ENCODE measurements at regions not wholly inside any gene's neighbourhood (a gene's known extent, or its start where the extent isn't known, plus 50 kb on each side); places are given as distances from the start of the nearest gene placed in this dataset.
"Not testable (repeated sequence)": the region's sequence is repeated elsewhere in the genome, so short reads cannot be mapped to it uniquely, and the experiment has no call there.

DNA sequence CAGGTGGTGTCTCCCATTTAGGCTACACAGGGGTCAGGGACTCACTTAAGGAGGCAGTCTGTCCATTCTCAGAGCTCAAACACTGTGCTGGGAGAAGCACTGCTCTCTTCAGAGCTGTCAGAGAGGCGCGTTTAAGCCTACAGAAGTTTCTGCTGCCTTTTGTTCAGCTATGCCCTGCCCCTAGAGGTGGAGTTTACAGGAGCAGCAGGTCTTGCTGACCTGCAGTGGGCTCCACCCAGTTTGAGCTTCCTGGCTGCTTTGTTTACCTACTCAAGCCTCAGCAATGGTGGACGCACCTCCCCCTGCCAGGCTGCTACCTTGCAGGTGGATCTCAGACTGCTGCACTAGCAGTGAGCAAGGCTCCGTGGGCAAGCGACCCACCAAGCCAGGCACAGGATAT, 260.1 kb downstream of the MEF2C start:
- not testable (repeated sequence) for H3K4me3 ChIP-seq (ENCODE audit: low read length in 2 of 2); H3K36me3 ChIP-seq (ENCODE audit: control insufficient read depth in 2 of 2, insufficient read depth in 2 of 2, low read length in 2 of 2); H3K4me1 ChIP-seq (ENCODE audit: control insufficient read depth in 2 of 2, insufficient read depth in 2 of 2, low read length in 2 of 2); H3K9ac ChIP-seq (ENCODE audit: low read depth in 1 of 2, low read length in 2 of 2); H3K27me3 ChIP-seq (ENCODE audit: control insufficient read depth in 2 of 2, insufficient read depth in 2 of 2, low read length in 2 of 2); H3K9me3 ChIP-seq (ENCODE audit: control insufficient read depth in 2 of 2, low read length in 2 of 2); H3K27ac ChIP-seq (ENCODE audit: low read depth in 2 of 2, low read length in 2 of 2)

DNA sequence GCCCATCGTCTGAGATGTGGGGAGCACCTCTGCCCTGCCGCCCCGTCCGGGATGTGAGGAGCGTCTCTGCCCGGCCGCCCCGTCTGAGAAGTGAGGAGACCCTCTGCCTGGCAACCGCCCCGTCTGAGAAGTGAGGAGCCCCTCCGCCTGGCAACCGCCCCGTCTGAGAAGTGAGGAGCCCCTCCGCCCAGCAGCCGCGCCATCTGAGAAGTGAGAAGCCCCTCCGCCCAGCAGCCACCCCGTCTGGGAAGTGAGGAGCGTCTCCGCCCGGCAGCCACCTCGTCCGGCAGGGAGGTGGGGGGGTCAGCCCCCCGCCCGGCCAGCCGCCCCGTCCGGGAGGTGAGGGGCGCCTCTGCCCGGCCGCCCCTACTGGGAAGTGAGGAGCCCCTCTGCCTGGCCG, 267.2 kb downstream of the MEF2C start:
- not testable (repeated sequence) for H3K36me3 ChIP-seq (ENCODE audit: control insufficient read depth in 2 of 2, insufficient read depth in 2 of 2, low read length in 2 of 2); H3K4me3 ChIP-seq (ENCODE audit: low read length in 2 of 2); H3K27ac ChIP-seq (ENCODE audit: low read depth in 2 of 2, low read length in 2 of 2); H3K27me3 ChIP-seq (ENCODE audit: control insufficient read depth in 2 of 2, insufficient read depth in 2 of 2, low read length in 2 of 2); H3K9ac ChIP-seq (ENCODE audit: low read depth in 1 of 2, low read length in 2 of 2); H3K4me1 ChIP-seq (ENCODE audit: control insufficient read depth in 2 of 2, insufficient read depth in 2 of 2, low read length in 2 of 2); H3K9me3 ChIP-seq (ENCODE audit: control insufficient read depth in 2 of 2, low read length in 2 of 2)

DNA sequence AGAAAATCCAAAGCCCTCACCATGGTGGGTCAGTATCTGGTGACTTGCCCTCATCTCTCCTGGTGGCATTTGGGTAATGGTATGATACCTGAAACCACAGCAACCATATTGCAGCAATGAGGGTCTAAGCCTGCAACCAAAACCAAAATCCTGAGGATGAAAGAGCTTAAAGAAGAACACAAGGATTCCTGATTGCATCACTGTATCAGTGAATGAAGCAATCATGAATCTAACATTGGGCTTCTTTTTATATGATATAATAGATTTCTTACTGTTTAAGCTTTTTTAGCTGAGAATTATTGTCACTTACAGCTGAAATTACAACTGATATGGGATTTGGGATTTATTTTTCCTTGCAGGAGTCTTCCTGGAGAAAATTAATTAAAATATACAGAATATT, 269.9 kb downstream of the MEF2C start:
- no peaks in the 10 kb centered on the region for H3K36me3 ChIP-seq (ENCODE audit: control insufficient read depth in 2 of 2, insufficient read depth in 2 of 2, low read length in 2 of 2)
- H3K27me3 ChIP-seq (ENCODE audit: control insufficient read depth in 2 of 2, insufficient read depth in 2 of 2, low read length in 2 of 2): no peaks in the 10 kb centered on the region
- H3K27ac ChIP-seq (ENCODE audit: low read depth in 2 of 2, low read length in 2 of 2): no peak overlapping the region
- no peaks in the 10 kb centered on the region for H3K4me1 ChIP-seq (ENCODE audit: control insufficient read depth in 2 of 2, insufficient read depth in 2 of 2, low read length in 2 of 2)
- H3K9me3 ChIP-seq (ENCODE audit: control insufficient read depth in 2 of 2, low read length in 2 of 2): no peaks in the 10 kb centered on the region
- no peak overlapping the region for H3K9ac ChIP-seq (ENCODE audit: low read depth in 1 of 2, low read length in 2 of 2)
- no peak overlapping the region for H3K4me3 ChIP-seq (ENCODE audit: low read length in 2 of 2)

DNA sequence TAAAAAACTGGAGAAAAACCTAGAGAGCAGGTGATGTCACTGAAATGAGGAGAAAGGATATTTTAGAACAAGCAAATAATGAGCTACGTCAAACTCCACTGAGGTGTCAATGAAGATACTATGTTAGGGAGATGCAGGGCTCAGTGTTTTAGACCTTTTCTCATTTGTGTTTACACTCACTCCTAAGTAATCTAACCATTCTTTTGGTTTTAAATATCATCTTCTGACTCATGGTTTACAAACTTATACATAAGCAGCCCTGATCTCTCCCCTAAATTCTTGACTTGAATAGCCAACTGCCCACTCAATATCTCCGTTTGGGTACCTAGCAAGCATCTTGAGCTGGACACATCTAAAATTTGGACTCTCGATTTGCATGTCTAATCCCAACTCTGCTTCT, 272.4 kb downstream of the MEF2C start:
- H3K4me3 ChIP-seq (ENCODE audit: low read length in 2 of 2): no peak overlapping the region
- H3K9me3 ChIP-seq (ENCODE audit: control insufficient read depth in 2 of 2, low read length in 2 of 2): no peaks in the 10 kb centered on the region
- no peaks in the 10 kb centered on the region for H3K27me3 ChIP-seq (ENCODE audit: control insufficient read depth in 2 of 2, insufficient read depth in 2 of 2, low read length in 2 of 2)
- no peaks in the 10 kb centered on the region for H3K36me3 ChIP-seq (ENCODE audit: control insufficient read depth in 2 of 2, insufficient read depth in 2 of 2, low read length in 2 of 2)
- H3K9ac ChIP-seq (ENCODE audit: low read depth in 1 of 2, low read length in 2 of 2): no peak overlapping the region
- H3K27ac ChIP-seq (ENCODE audit: low read depth in 2 of 2, low read length in 2 of 2): no peak overlapping the region
- no peaks in the 10 kb centered on the region for H3K4me1 ChIP-seq (ENCODE audit: control insufficient read depth in 2 of 2, insufficient read depth in 2 of 2, low read length in 2 of 2)

DNA sequence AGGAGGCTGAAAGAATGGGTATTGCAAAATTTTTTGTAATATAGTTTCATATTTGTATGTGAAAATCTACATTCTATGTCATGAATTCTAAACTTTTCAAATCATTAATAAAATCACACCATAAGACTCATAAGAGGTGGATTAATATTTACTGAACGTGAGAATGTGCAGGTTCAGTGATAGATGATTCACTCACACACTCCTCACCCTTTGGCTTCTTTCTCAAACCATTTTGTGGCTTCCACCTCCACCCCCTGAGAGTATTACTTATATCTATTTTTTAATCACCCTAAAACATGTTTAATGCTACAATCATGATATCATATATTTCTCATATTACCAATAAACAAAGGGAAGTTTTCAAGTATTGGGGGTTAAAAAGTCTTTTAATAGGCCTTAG, 275.5 kb downstream of the MEF2C start:
- Histone ChIP-seq H3K4me3 (ENCODE audit: low read length in 2 of 2) (no peak overlapping the region), H3K4me1 (ENCODE audit: control insufficient read depth in 2 of 2, insufficient read depth in 2 of 2, low read length in 2 of 2) (no peaks in the 10 kb centered on the region), H3K9me3 (ENCODE audit: control insufficient read depth in 2 of 2, low read length in 2 of 2) (no peaks in the 10 kb centered on the region), H3K27me3 (ENCODE audit: control insufficient read depth in 2 of 2, insufficient read depth in 2 of 2, low read length in 2 of 2) (no peaks in the 10 kb centered on the region), H3K36me3 (ENCODE audit: control insufficient read depth in 2 of 2, insufficient read depth in 2 of 2, low read length in 2 of 2) (no peaks in the 10 kb centered on the region), H3K27ac (ENCODE audit: low read depth in 2 of 2, low read length in 2 of 2) (no peak overlapping the region), H3K9ac (ENCODE audit: low read depth in 1 of 2, low read length in 2 of 2) (no peak overlapping the region)

DNA sequence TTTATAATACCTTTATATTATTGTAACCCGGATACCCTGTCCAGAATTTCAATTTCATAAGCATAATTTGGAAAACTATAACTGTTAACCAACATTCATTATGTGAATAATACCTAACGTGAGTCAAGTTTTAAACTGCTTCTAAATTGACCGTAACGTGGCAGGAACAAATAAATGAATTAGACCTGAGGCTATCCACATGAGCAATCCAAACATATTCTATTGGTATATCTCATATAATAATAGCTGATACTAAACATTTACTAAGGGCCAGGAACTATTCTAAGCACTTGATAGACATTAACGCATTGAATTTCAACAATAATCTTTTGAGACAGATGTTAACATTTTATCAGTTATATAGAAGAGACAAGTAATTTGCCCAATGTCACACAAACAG, 276.4 kb downstream of the MEF2C start:
- Histone ChIP-seq H3K36me3 (ENCODE audit: control insufficient read depth in 2 of 2, insufficient read depth in 2 of 2, low read length in 2 of 2) (no peaks in the 10 kb centered on the region), H3K27me3 (ENCODE audit: control insufficient read depth in 2 of 2, insufficient read depth in 2 of 2, low read length in 2 of 2) (no peaks in the 10 kb centered on the region), H3K9ac (ENCODE audit: low read depth in 1 of 2, low read length in 2 of 2) (no peak overlapping the region), H3K4me3 (ENCODE audit: low read length in 2 of 2) (no peak overlapping the region), H3K9me3 (ENCODE audit: control insufficient read depth in 2 of 2, low read length in 2 of 2) (no peaks in the 10 kb centered on the region), H3K4me1 (ENCODE audit: control insufficient read depth in 2 of 2, insufficient read depth in 2 of 2, low read length in 2 of 2) (no peaks in the 10 kb centered on the region), H3K27ac (ENCODE audit: low read depth in 2 of 2, low read length in 2 of 2) (no peak overlapping the region)

DNA sequence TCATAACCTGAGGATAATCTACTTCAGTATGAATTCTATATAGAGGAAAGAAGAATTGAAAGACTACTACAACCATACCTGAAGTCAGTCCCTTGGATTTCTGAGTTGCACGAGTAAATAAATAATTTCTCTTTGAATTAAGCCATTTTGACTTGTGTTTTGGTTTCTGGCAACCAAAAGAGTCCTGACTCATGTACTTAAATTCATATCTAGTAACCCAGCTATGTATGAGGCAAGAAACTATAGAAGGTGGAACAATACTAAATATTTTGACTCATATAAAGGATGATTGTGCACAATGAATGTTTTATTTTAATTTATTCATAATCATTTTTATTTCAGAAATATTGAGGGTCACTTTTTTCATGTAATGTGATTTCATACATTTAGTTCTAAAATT, 276.8 kb downstream of the MEF2C start:
- no peaks in the 10 kb centered on the region for H3K36me3 ChIP-seq (ENCODE audit: control insufficient read depth in 2 of 2, insufficient read depth in 2 of 2, low read length in 2 of 2)
- no peaks in the 10 kb centered on the region for H3K4me1 ChIP-seq (ENCODE audit: control insufficient read depth in 2 of 2, insufficient read depth in 2 of 2, low read length in 2 of 2)
- H3K27me3 ChIP-seq (ENCODE audit: control insufficient read depth in 2 of 2, insufficient read depth in 2 of 2, low read length in 2 of 2): no peaks in the 10 kb centered on the region
- no peak overlapping the region for H3K9ac ChIP-seq (ENCODE audit: low read depth in 1 of 2, low read length in 2 of 2)
- H3K27ac ChIP-seq (ENCODE audit: low read depth in 2 of 2, low read length in 2 of 2): no peak overlapping the region
- no peaks in the 10 kb centered on the region for H3K9me3 ChIP-seq (ENCODE audit: control insufficient read depth in 2 of 2, low read length in 2 of 2)
- no peak overlapping the region for H3K4me3 ChIP-seq (ENCODE audit: low read length in 2 of 2)

DNA sequence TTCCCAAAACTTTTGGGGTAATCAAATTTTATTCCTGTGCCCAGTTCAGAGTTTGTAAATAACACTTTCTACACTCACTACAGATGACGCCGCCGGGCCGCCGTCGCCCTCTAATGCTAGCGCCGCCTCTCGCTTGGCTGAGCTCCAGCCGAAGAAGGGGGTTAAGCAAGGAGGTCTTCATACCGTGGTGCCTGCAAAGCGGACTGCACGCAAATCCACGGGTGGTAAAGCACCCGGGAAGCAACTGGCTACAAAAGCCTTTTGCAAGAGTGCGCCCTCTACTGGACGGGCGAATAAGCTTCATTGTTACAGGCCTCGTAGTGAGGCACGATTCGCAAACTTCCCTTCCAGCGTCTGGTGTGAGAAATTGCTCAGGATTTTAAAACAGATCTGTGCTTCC, 280.4 kb downstream of the MEF2C start:
- no peak overlapping the region for H3K4me3 ChIP-seq (ENCODE audit: low read length in 2 of 2)
- no peaks in the 10 kb centered on the region for H3K4me1 ChIP-seq (ENCODE audit: control insufficient read depth in 2 of 2, insufficient read depth in 2 of 2, low read length in 2 of 2)
- no peaks in the 10 kb centered on the region for H3K9me3 ChIP-seq (ENCODE audit: control insufficient read depth in 2 of 2, low read length in 2 of 2)

DNA sequence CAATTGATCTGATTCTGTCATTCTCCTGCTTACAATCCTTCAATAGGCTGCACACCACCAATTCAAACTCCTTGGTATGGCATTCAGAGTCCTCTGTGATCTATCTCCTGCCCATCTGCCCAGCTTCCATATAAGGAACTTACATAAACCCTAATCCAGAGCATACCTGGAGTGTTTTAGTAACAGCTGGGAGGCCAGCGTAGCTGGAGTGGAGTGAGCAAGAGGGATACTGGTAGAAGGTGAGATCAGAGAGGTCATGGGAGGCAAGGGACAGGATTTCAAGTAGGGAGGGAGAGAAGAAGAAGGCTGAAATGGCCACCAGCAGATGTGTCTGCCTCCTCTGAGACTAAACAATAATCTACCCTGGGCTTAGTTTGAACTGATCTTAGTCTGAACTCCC, 288.5 kb downstream of the MEF2C start:
- no peaks in the 10 kb centered on the region for H3K4me1 ChIP-seq (ENCODE audit: control insufficient read depth in 2 of 2, insufficient read depth in 2 of 2, low read length in 2 of 2)
- no peaks in the 10 kb centered on the region for H3K36me3 ChIP-seq (ENCODE audit: control insufficient read depth in 2 of 2, insufficient read depth in 2 of 2, low read length in 2 of 2)
- no peak overlapping the region for H3K4me3 ChIP-seq (ENCODE audit: low read length in 2 of 2)
- no peak overlapping the region for H3K9ac ChIP-seq (ENCODE audit: low read depth in 1 of 2, low read length in 2 of 2)
- H3K27ac ChIP-seq (ENCODE audit: low read depth in 2 of 2, low read length in 2 of 2): no peak overlapping the region
- H3K9me3 ChIP-seq (ENCODE audit: control insufficient read depth in 2 of 2, low read length in 2 of 2): no peaks in the 10 kb centered on the region
- no peaks in the 10 kb centered on the region for H3K27me3 ChIP-seq (ENCODE audit: control insufficient read depth in 2 of 2, insufficient read depth in 2 of 2, low read length in 2 of 2)

More for the DNA sequence above, 280.4 kb downstream of the MEF2C start:
- Histone ChIP-seq H3K27ac (ENCODE audit: low read depth in 2 of 2, low read length in 2 of 2) (no peak overlapping the region), H3K36me3 (ENCODE audit: control insufficient read depth in 2 of 2, insufficient read depth in 2 of 2, low read length in 2 of 2) (no peaks in the 10 kb centered on the region), H3K27me3 (ENCODE audit: control insufficient read depth in 2 of 2, insufficient read depth in 2 of 2, low read length in 2 of 2) (no peaks in the 10 kb centered on the region), H3K9ac (ENCODE audit: low read depth in 1 of 2, low read length in 2 of 2) (no peak overlapping the region)

DNA sequence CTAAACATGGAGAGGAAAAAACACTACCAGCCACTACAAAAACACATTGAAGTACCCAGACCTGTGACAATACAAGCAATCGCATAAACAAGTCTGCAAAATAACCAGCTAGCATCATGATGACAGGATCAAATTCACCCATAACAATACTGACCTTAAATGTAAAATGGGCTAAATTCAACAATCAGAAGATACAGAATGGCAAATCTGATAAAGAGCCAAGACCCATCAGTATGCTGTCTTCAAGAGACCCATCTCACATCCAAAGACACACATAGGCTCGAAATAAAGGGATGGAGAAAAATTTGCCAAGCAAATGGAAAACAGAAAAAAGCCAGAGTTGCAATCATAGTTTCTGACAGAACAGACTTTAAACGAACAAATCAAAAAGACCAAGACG, 294.4 kb downstream of the MEF2C start:
- Histone ChIP-seq H3K9me3 (ENCODE audit: control insufficient read depth in 2 of 2, low read length in 2 of 2) (no peaks in the 10 kb centered on the region), H3K36me3 (ENCODE audit: control insufficient read depth in 2 of 2, insufficient read depth in 2 of 2, low read length in 2 of 2) (no peaks in the 10 kb centered on the region), H3K9ac (ENCODE audit: low read depth in 1 of 2, low read length in 2 of 2) (no peak overlapping the region), H3K27ac (ENCODE audit: low read depth in 2 of 2, low read length in 2 of 2) (no peak overlapping the region), H3K27me3 (ENCODE audit: control insufficient read depth in 2 of 2, insufficient read depth in 2 of 2, low read length in 2 of 2) (no peaks in the 10 kb centered on the region), H3K4me1 (ENCODE audit: control insufficient read depth in 2 of 2, insufficient read depth in 2 of 2, low read length in 2 of 2) (no peaks in the 10 kb centered on the region), H3K4me3 (ENCODE audit: low read length in 2 of 2) (no peak overlapping the region)

DNA sequence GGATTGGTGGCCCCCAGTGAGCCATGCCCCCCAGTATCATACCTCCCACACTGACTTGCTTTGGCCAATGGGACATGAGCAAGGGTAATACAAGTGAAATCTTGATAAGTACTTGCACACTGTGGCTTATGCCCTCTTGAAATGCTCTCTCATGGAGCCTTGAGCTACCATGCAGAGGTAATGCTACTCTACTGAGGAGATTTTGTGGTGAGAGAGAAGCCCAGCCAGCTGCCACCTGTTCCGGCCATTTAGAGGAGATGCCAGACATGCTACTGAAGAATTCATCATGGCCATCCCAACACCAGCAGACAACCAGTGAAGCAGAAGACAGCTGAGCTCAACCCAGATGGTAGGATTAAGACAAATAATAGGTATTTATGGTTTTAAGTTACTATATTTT, 299.5 kb downstream of the MEF2C start:
- no peaks in the 10 kb centered on the region for H3K4me1 ChIP-seq (ENCODE audit: control insufficient read depth in 2 of 2, insufficient read depth in 2 of 2, low read length in 2 of 2)
- no peak overlapping the region for H3K27ac ChIP-seq (ENCODE audit: low read depth in 2 of 2, low read length in 2 of 2)
- H3K4me3 ChIP-seq (ENCODE audit: low read length in 2 of 2): no peak overlapping the region
- no peaks in the 10 kb centered on the region for H3K9me3 ChIP-seq (ENCODE audit: control insufficient read depth in 2 of 2, low read length in 2 of 2)
- no peaks in the 10 kb centered on the region for H3K36me3 ChIP-seq (ENCODE audit: control insufficient read depth in 2 of 2, insufficient read depth in 2 of 2, low read length in 2 of 2)
- no peak overlapping the region for H3K9ac ChIP-seq (ENCODE audit: low read depth in 1 of 2, low read length in 2 of 2)
- no peaks in the 10 kb centered on the region for H3K27me3 ChIP-seq (ENCODE audit: control insufficient read depth in 2 of 2, insufficient read depth in 2 of 2, low read length in 2 of 2)

Data from mucosa of rectum (tissue), 2 donors.